GM18498 (cell line): ENCODE measurements at regions not wholly inside any gene's neighbourhood (a gene's known extent, or its start where the extent isn't known, plus 50 kb on each side); places are given as distances from the start of the nearest gene placed in this dataset.
"Not testable (repeated sequence)": the region's sequence is repeated elsewhere in the genome, so short reads cannot be mapped to it uniquely, and the experiment has no call there.

Source experiments
- ATAC-seq: cut with Tn5 transposase; IDR thresholded peaks from one replicate; pipeline ENCODE4 v1.9.1; 2021; ENCODE audit warnings: mild to moderate bottlenecking, moderate library complexity; ENCODE audit not compliant: unreplicated experiment

- no peak for ATAC-seq
These were observed 151.2 kb downstream of the SLITRK1 start for GRCh38 chr13:83731113-83731512.

- no peak for ATAC-seq
These were observed 151.6 kb downstream of the SLITRK1 start for GRCh38 chr13:83730674-83731073.

- no peak for ATAC-seq
These were observed 159.8 kb downstream of the SLITRK1 start for GRCh38 chr13:83722443-83722842.

GRCh38 chr13:83716121-83716520, 166.2 kb downstream of the SLITRK1 start:
- no peak for ATAC-seq

DNA sequence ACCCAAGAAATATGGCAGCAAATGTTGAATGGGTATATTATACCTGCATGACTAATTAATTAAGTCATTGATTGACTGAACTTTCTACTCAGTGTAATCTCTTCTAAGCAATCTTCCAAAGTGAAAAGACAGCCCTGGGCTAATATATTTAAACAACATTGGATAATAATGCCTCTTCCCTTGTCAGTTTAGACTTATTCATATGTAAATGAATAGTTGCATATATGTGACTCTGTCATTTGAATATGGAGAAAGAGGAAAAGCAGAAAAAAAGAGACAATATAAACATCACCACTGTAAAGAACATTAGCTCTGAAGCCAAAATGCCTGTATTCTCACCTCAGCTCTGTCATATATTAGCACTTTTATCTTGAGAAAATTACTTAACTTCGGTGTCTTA, 168.0 kb downstream of the SLITRK1 start:
- no peak for ATAC-seq

- ATAC-seq: no peak
These were observed 172.2 kb downstream of the SLITRK1 start for GRCh38 chr13:83710133-83710515.

DNA sequence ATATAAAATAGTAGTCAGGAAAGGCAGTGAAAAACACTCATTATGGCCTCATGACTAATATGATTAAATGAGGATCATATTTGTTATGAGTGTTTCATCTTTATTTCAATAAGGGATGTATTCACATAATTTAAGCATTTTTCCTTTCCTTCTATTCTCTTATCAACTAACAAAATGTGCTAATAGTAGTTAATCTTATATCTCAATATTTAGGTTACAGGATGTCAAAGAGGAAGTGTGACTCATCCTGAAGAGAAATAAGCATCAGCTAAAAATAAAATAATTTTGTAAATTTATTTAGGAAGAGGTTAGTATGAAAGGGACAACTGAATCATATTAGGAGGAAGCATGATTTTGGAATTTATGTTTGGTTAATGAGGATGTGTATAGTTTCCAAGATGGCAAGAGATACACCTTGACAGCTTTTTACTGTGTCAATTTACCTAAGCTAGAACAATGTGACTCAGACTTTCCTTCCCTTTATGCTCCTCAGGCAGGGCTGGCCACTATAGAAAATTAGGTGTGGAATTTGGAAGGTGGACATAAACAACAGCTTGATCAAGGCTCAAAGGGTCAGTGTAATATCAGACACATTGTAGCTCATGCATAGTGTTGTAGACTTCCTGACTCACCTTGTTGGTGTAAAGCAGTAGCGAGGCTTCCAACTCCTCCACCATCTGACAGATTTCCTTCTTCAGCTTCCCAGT, 172.7 kb downstream of the SLITRK1 start:
- no peak for ATAC-seq

GRCh38 chr13:83702021-83702420, 180.3 kb downstream of the SLITRK1 start:
- ATAC-seq: no peak

DNA sequence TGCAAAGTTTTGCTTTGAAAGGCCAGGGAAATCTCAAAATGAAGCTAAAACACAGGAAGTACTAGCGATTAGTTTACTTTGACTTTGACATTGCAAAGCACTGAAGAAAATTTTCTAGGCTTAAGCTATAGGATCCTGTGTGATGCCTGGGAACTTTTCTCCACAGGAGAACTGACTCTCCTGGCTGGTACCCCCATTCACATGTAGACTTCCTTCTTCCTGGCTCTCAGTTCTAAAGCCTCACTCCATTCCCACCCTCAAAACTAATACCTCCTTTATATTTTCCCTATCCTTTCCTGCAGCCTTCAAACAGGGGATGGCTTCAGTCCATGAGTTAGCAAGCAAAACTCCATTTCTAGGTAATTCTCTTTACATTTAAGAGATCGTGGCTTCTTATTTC, 189.5 kb downstream of the SLITRK1 start:
- no peak for ATAC-seq

DNA sequence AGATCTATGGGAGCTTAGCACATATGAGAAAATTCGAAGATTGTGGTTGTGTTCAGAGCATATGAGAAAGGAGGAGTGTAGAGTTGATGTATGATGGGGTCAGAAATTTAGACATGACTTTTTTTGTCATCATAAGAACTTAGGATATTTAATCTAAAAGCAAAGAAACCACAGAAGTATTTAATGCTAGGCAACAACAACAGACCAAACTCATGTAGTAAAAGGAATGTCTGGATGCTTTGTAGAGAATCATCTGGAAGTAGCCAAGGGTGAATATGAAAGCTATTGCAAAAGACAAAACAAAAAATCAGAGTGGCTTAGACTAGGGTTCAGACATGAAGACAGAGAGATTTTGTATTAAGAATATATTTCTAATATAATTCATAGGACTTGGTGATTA, 190.3 kb downstream of the SLITRK1 start:
- ATAC-seq: no peak

GRCh38 chr13:83681547-83681946, 200.7 kb downstream of the SLITRK1 start:
- no peak for ATAC-seq

- no peak for ATAC-seq
These were observed 204.3 kb downstream of the SLITRK1 start for GRCh38 chr13:83677985-83678384.

DNA sequence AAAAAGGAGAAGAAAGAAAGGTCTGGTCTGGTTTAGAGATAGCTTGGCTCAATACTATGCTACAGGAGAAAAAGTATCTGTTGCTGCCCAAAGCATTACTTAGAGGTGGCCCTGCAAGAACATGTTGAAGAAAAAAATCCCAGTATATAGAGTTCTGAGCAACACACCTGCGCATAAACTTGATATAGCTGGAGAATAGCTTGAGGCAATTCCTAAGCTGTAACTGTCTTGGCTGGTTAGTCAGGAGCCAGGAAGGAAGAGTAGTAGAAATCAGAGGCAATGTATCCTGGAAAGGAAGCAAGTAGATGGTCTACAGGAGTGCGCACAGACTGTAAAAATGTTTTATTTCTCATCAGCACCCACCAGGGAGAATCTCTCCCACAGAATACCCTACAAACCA, 209.7 kb downstream of the SLITRK1 start:
- no peak for ATAC-seq

DNA sequence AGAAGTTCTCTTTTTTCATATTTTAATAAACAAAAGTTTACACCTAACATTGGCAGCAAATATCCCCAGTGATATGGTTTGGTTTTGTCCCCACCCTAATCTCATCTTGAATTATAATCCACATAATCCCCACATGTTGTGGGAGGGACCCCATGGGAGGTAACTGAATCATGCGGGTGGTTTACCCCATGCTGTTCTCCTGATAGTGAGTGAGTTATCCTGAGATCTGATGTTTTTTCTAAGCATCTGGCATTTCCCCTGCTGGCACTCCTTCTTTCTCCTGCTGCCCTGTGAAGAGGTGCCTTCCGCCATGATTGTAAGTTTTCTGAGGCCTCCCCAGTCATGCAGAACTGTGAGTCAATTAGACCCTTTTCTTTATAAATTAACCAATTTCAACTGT, 214.7 kb downstream of the SLITRK1 start:
- no peak for ATAC-seq

DNA sequence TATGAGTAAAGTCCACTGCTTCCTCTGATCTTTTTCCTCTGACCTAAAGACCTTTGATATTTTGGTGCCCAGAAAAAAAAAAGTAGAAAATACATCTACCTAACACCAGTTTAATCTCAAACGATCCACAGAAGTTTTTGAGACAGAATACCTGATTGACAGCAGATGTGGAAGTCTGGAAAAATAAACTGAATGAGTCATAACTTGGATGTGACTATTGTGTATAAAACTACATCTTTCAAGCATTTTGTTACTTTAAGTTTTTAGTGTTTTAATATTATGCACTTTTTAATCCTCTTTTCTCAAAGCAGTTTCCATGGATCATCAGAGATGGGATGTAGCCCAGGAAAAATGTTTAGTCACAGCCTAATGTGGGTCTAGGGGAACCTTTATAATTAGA, 216.1 kb downstream of the SLITRK1 start:
- no peak for ATAC-seq

- no peak for ATAC-seq
These were observed 225.0 kb downstream of the SLITRK1 start for GRCh38 chr13:83657281-83657680.

DNA sequence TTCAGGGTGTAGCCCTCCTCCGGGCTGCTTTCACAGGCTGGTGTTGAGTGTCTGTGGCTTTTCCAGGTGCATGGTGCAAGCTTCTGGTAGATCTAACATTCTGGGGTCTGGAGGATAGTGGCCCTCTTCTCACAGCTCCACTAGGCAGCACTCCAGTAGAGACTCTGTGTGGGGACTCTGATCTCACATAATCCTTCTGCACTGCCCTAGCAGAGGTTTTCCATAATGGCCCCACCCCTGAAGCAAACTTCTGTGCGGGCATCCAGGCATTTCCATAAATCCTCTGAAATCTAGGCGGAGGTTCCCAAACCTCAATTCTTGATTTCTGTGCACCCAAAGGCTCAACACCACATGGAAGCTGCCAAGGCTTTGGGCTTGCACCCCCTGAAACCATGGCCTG, 239.7 kb downstream of the SLITRK1 start:
- ATAC-seq: not testable (repeated sequence)

DNA sequence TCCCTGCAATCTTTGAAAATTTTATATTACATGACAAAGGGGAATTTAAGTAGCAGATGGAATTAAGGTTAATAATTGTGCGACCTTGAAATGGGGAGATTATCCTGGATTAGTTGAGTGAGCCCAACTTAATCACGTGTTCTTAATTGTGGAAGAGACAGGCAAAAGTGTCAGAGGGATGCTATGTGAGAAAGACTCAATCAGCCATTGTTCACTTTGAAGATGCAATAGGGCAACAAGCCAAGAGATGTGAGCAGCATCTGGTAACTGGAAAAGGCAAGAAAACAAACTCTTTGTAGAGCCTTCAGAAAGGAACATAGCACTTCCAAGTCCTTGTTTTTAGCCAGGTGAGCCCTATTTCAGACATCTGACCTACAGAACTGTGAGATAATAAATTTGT, 247.7 kb downstream of the SLITRK1 start:
- ATAC-seq: no peak

DNA sequence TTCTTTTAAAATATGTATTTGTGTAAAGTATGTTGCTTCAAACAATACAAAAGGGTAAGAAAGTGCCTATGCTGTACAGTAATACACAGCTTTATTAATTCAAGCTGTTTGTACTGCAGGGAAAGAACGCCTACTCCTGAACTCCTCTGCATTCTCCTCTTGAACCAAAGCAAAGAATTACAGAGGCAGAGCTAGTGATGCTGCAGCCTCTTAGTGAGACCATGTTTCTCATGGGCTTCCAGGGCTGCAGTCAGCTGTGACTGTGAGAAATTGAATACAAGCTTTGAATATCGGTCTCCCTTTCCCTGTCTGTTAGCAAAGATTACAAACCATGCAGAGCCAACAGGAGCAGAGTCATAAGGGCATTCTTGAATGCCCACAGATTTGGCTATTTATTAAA, 248.5 kb downstream of the SLITRK1 start:
- no peak for ATAC-seq

- ATAC-seq: no peak
These were observed 259.9 kb downstream of the SLITRK1 start for GRCh38 chr13:83622422-83622784.

DNA sequence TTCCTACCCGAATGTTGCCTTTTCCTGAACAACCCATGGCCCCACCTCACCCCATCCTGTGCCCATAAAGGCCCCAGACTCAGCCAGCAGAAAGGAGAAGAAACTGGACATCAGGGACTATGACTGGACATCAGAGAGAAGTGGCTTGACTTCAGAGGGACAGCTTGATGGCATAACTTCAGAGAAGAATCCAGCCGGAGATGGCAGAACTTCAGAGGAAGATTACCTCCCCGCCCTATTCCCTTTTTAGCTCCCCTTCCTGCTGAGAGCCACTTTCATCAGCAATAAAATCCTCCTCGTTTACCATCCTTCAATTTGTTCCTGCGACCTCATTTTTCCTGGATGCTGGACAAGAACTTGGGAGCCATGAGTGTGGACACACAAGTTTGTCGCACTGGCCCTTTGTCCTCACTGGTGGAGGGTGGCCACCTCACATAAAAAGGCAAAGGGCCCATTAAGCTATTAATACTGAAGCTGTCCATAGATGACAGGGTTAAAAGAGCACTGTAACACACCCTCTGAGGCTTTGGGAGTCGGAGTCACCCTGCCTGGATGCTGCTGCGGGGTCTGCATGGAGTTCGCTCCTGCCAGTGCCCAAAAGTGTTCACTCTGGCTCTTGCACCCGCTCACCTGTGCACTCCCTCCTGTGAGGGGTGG, 260.4 kb downstream of the SLITRK1 start:
- no peak for ATAC-seq

- ATAC-seq: no peak
These were observed 261.6 kb downstream of the SLITRK1 start for GRCh38 chr13:83620530-83621220.
